Lower lobe of right lung (tissue), 2 donors: ENCODE measurements at regions not wholly inside any gene's neighbourhood (a gene's known extent, or its start where the extent isn't known, plus 50 kb on each side); places are given as distances from the start of the nearest gene placed in this dataset.
"Not testable (repeated sequence)": the region's sequence is repeated elsewhere in the genome, so short reads cannot be mapped to it uniquely, and the experiment has no call there.

Source experiments
- ATAC-seq, 2 donors: fragments of 200-7000 bp; cut with Tn5 transposase; one replicate each; pipeline ENCODE4 v1.9.1; 2020 to 2022; ENCODE audit warnings: mild to moderate bottlenecking in 2 of 2, moderate library complexity in 2 of 2
- DNase-seq: peaks from one replicate; pipeline ENCODE4 v3.0.0-alpha.2; 2020
- H3K27ac ChIP-seq: fragments of 200-600 bp; one replicate; pipeline ENCODE4 v1.8.0; 2022
- H3K27me3 ChIP-seq: fragments of 200-600 bp; one replicate; pipeline ENCODE4 v1.8.0; 2022; ENCODE audit warnings: low read depth
- H3K36me3 ChIP-seq: fragments of 200-600 bp; one replicate; pipeline ENCODE4 v1.8.0; 2022; ENCODE audit warnings: mild to moderate bottlenecking
- H3K4me1 ChIP-seq: fragments of 200-600 bp; one replicate; pipeline ENCODE4 v1.8.0; 2022
- H3K4me3 ChIP-seq: fragments of 200-600 bp; one replicate; pipeline ENCODE4 v1.8.0; 2022; ENCODE audit warnings: mild to moderate bottlenecking
- H3K9me3 ChIP-seq: fragments of 200-600 bp; one replicate; pipeline ENCODE4 v1.8.0; 2022
- intact Hi-C: fragments of 100-400 bp; cut with DNase I; formaldehyde crosslinking; loops from one replicate; pipeline ENCODE4 v1.11.0; 2022
- TF ChIP-seq, protein P1 (sequence below): fragments of 200-600 bp; IDR thresholded peaks from one replicate; pipeline ENCODE4 v1.8.0; 2022; ENCODE audit warnings: antibody characterized with exemption, mild to moderate bottlenecking
- donor health status: DM: no; HTN: yes; CAD: no; lungs with severe emphysema.

DNA sequence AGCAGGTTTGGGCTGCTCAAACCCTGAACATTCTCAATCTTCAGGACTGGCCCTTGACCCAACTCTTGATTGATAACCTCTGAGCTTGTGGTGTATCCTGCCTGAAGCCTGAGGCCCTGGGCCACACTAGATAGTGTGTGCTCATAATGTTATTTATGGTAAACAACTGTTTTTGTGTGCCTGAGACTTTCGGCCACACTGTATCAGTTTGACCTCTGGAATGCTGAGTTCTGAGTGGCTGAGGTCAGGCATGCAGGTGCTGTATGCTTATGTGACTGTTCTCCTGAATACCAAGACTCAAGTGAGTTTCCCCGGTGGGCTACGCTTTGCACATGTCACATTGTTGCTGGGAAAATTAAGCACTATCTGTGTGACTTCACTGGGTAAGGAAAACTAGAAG, 82.2 kb upstream of the RMP24 start:
- Histone ChIP-seq H3K36me3 (no peaks in the 10 kb centered on the region), H3K27ac (no peak overlapping the region), H3K4me1 (no peaks in the 10 kb centered on the region), H3K9me3 (no peaks in the 10 kb centered on the region), H3K27me3 (no peaks in the 10 kb centered on the region), H3K4me3 (no peak overlapping the region)
- TF ChIP-seq, protein P1, sequence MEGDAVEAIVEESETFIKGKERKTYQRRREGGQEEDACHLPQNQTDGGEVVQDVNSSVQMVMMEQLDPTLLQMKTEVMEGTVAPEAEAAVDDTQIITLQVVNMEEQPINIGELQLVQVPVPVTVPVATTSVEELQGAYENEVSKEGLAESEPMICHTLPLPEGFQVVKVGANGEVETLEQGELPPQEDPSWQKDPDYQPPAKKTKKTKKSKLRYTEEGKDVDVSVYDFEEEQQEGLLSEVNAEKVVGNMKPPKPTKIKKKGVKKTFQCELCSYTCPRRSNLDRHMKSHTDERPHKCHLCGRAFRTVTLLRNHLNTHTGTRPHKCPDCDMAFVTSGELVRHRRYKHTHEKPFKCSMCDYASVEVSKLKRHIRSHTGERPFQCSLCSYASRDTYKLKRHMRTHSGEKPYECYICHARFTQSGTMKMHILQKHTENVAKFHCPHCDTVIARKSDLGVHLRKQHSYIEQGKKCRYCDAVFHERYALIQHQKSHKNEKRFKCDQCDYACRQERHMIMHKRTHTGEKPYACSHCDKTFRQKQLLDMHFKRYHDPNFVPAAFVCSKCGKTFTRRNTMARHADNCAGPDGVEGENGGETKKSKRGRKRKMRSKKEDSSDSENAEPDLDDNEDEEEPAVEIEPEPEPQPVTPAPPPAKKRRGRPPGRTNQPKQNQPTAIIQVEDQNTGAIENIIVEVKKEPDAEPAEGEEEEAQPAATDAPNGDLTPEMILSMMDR: no peak
- DNase-seq (no peak), ATAC-seq (no peak)
- intact Hi-C loops: no loop called here

DNA sequence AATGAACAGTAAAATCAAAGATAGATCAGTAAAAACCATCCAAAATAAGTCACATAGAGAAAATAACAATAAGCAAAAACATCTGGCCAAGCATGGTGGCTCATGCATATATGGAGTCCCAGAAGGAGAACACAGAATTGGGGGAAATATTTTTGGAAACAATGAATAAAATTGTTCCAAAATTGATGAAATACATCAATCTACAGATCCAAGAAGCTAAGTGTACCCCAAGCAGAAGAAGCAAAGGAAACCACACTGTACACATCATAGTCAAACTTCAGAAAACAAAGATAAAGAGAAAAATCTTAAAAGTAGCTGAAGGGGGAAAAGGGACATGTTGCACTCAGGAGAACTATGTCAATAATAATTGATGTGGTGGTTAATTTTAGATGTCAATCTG, 80.4 kb upstream of the RMP24 start:
- ATAC-seq (no peak), DNase-seq (no peak)
- H3K4me1 ChIP-seq: no peaks in the 10 kb centered on the region
- no peak overlapping the region for H3K4me3 ChIP-seq
- no peaks in the 10 kb centered on the region for H3K27me3 ChIP-seq
- intact Hi-C loops: no loop called here
- H3K36me3 ChIP-seq: no peaks in the 10 kb centered on the region
- no peaks in the 10 kb centered on the region for H3K9me3 ChIP-seq
- H3K27ac ChIP-seq: no peak overlapping the region
- TF ChIP-seq, protein P1: no peak

DNA sequence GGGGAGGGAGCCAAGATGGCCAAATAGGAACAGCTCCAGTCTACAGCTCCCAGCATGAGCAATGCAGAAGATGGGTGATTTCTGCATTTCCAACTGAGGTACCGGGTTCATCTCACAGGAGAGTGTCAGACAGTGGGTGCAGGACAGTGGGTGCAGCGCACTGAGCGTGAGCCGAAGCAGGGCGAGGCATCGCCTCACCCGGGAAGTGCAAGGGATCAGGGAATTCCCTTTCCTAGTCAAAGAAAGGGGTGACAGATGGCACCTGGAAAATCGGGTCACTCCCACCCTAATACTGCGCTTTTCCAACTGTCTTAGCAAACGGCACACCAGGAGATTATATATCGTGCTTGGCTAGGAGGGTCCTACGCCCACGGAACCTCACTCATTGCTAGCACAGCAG, 75.0 kb upstream of the RMP24 start:
- ATAC-seq, H3K4me1 ChIP-seq, H3K27ac ChIP-seq, H3K9me3 ChIP-seq, H3K36me3 ChIP-seq, H3K4me3 ChIP-seq, DNase-seq, H3K27me3 ChIP-seq, intact Hi-C loops: not testable (repeated sequence)

DNA sequence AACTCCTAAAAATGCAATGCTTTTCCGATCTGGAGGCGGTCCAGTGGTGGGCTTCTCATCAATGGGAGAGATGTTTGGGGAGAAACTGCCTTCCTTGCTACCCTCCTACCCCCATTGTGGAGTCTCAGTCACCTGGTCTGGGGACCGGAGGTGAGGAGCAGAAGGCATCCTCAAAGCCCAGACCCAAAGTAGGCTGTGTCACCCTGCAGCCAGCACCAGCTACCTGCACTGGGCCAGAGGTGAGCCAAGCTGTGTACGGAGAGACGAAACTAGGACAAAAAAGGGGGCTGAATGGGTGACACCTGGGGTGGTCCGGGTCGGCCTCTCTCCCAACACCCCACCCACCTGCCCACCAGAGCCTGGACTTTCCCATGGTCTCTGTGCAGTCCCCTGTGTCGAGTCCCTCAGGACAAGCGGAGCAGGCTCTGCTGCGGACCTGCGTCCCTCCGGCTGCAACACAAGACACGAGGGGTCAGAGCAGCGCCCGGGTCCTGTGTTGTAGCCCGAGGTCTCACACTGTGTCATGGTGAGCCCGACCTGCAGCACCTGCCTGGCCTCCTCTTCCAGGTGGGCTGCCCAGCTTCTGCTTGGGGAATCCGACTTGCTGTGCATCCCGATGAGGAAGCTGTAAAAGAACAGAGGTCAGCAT, 68.0 kb upstream of the RMP24 start:
- TF ChIP-seq, protein P1: no peak
- DNase-seq (no peak), ATAC-seq (peak in 1 of 2 donors; percentile 27)
- no peak overlapping the region for H3K4me3 ChIP-seq
- H3K27me3 ChIP-seq: no peaks in the 10 kb centered on the region
- no peak overlapping the region for H3K27ac ChIP-seq
- intact Hi-C loops: no loop called here
- no peaks in the 10 kb centered on the region for H3K4me1 ChIP-seq
- H3K36me3 ChIP-seq: no peaks in the 10 kb centered on the region
- no peaks in the 10 kb centered on the region for H3K9me3 ChIP-seq

DNA sequence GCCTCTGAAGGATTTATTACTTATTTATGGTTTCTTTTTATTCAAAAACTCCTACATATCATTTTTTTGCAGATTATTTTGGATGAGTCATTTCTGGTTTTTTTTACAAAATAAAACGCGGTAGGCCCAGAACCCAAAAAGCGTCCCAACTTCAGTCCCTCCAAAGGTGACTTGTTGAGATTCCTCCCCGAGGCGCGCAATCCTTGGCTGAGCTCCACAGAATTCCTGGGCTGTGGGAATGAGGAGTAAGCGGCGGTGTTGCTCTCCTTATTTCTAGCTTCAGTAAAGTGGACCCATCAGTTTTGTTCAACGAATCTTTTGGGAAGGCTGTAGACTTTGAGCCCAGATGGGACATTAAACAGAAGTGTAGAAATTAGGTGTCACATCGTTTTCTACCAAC, 67.0 kb upstream of the RMP24 start:
- intact Hi-C loops: no loop called here
- Histone ChIP-seq H3K9me3 (no peaks in the 10 kb centered on the region), H3K4me3 (no peak overlapping the region), H3K4me1 (no peaks in the 10 kb centered on the region), H3K27ac (no peak overlapping the region), H3K36me3 (no peaks in the 10 kb centered on the region), H3K27me3 (no peaks in the 10 kb centered on the region)
- no peak for ATAC-seq
- TF ChIP-seq, protein P1: no peak
- DNase-seq: no peak

DNA sequence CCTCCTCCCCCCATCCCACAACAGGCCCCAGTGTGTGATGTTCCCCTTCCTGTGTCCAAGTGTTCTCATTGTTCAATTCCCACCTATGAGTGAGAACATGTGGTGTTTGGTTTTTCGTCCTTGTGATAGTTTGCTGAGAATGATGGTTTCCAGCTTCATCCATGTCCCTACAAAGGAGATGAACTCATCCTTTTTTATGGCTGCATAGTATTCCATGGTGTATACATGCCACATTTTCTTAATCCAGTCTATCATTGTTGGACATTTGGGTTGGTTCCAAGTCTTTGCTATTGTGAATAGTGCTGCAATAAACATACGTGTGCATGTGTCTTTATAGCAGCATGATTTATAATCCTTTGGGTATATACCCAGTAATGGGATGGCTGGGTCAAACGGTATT, 66.2 kb upstream of the RMP24 start:
- H3K4me3 ChIP-seq, H3K9me3 ChIP-seq, H3K36me3 ChIP-seq, H3K27ac ChIP-seq, H3K4me1 ChIP-seq, H3K27me3 ChIP-seq, DNase-seq, ATAC-seq, intact Hi-C loops: not testable (repeated sequence)

DNA sequence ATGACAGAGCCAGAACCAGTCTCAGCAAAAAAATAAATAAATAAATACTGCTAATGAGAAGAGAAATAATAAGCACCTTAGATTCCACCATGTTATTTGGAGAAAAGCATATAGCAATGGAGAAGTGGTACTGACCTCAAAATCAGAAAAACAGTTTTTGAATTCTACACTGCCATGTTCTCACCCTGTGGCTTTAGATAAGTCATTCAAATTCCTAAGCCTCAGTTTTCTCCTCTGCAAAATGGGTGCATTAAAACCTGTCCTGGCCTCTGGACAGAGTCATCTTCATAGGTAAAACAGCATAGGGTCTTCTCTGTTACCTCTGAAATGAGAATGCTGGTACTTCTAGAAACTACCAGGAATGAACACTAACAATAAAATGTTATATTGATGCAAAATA, 62.2 kb upstream of the RMP24 start:
- Histone ChIP-seq H3K4me3 (no peak overlapping the region), H3K9me3 (no peaks in the 10 kb centered on the region), H3K27ac (no peak overlapping the region), H3K4me1 (no peaks in the 10 kb centered on the region), H3K36me3 (no peaks in the 10 kb centered on the region), H3K27me3 (no peaks in the 10 kb centered on the region)
- ATAC-seq (no peak), DNase-seq (no peak)
- TF ChIP-seq, protein P1: no peak
- intact Hi-C loops: no loop called here
